ENCODE measurements at regions not wholly inside any gene's neighbourhood (a gene's known extent, or its start where the extent isn't known, plus 50 kb on each side); places are given as distances from the start of the nearest gene placed in this dataset.

- no peak for DNase-seq (ENCODE audit: low spot score)
Observed at GRCh38 chr18:29171892-29172755, 995.2 kb upstream of the CDH2 start.

- no peak for DNase-seq (ENCODE audit: low spot score)
Observed at GRCh38 chr18:29169599-29169998, 992.7 kb upstream of the CDH2 start.

GRCh38 chr18:29164993-29165599 is 988.2 kb upstream of the CDH2 start:
- DNase-seq (ENCODE audit: low spot score), result no peak

GRCh38 chr18:29164020-29164706 is 987.2 kb upstream of the CDH2 start:
- no peak for DNase-seq (ENCODE audit: low spot score)

GRCh38 chr18:29163596-29163995 is 986.7 kb upstream of the CDH2 start:
- no peak for DNase-seq (ENCODE audit: low spot score)

- DNase-seq (ENCODE audit: low spot score), result no peak
Observed at GRCh38 chr18:29161429-29161828, 984.5 kb upstream of the CDH2 start.

- no peak for DNase-seq (ENCODE audit: low spot score)
Observed at GRCh38 chr18:29160170-29160569, 983.2 kb upstream of the CDH2 start.

- no peak for DNase-seq (ENCODE audit: low spot score)
Observed at GRCh38 chr18:29157905-29158304, 981.0 kb upstream of the CDH2 start.

- no peak for DNase-seq (ENCODE audit: low spot score)
Observed at GRCh38 chr18:29157057-29157780, 980.3 kb upstream of the CDH2 start.

- DNase-seq (ENCODE audit: low spot score), result no peak
Observed at GRCh38 chr18:29156531-29156930, 979.6 kb upstream of the CDH2 start.

- DNase-seq (ENCODE audit: low spot score), result no peak
Observed at GRCh38 chr18:29154758-29155725, 978.1 kb upstream of the CDH2 start.

GRCh38 chr18:29154196-29154757 is 977.3 kb upstream of the CDH2 start:
- no peak for DNase-seq (ENCODE audit: low spot score)

GRCh38 chr18:29153091-29153490 is 976.2 kb upstream of the CDH2 start:
- no peak for DNase-seq (ENCODE audit: low spot score)

- DNase-seq (ENCODE audit: low spot score), result no peak
Observed at GRCh38 chr18:29147944-29148343, 971.0 kb upstream of the CDH2 start.

GRCh38 chr18:29146068-29146467 is 969.1 kb upstream of the CDH2 start:
- no peak for DNase-seq (ENCODE audit: low spot score)

GRCh38 chr18:29140590-29140989 is 963.7 kb upstream of the CDH2 start:
- no peak for DNase-seq (ENCODE audit: low spot score)

GRCh38 chr18:29137773-29138495 is 961.0 kb upstream of the CDH2 start:
- no peak for DNase-seq (ENCODE audit: low spot score)

- no peak for DNase-seq (ENCODE audit: low spot score)
Observed at GRCh38 chr18:29123706-29124530, 947.0 kb upstream of the CDH2 start.
